ENCODE measurements at regions not wholly inside any gene's neighbourhood (a gene's known extent, or its start where the extent isn't known, plus 50 kb on each side); places are given as distances from the start of the nearest gene placed in this dataset.

GRCh38 chr5:67746103-67746502 lies 469.5 kb upstream of the PIK3R1 start:
- Histone ChIP-seq H3K9me3 (peaks cover 0 to 28% (median 15%) of the 10 kb centered on the region in 11 donors), H3K4me3 (no peak overlapping the region), H3K27me3 (no peaks in the 10 kb centered on the region), H3K4me1 (no peaks in the 10 kb centered on the region), H3K27ac (no peak overlapping the region), H3K36me3 (no peaks in the 10 kb centered on the region)
- WGBS, 2 donors = 83 to 92% methylated on average over 2 of the region's 2 CpGs
- ATAC-seq (no peak), DNase-seq (no peak)
- TF ChIP-seq CTCF (IDR thresholded peaks at IDR 0.05) = no peak
- intact Hi-C loops (cut with DNase I) = no loop called here

GRCh38 chr5:67732921-67733320 lies 482.6 kb upstream of the PIK3R1 start:
- DNase-seq = no peak
- intact Hi-C loops (cut with DNase I) = no loop called here
- TF ChIP-seq CTCF (IDR thresholded peaks at IDR 0.05) = no peak
- Histone ChIP-seq H3K9me3 (peaks cover 0 to 9% (median 0%) of the 10 kb centered on the region in 11 donors), H3K27me3 (no peaks in the 10 kb centered on the region), H3K36me3 (no peaks in the 10 kb centered on the region), H3K27ac (no peak overlapping the region), H3K4me1 (peaks cover 0 to 6% (median 0%) of the 10 kb centered on the region in 9 donors), H3K4me3 (no peak overlapping the region)
- no peak for ATAC-seq
- 77 to 87% methylated on average over 2 of the region's 2 CpGs for WGBS, 2 donors

GRCh38 chr5:67732471-67732870 lies 483.1 kb upstream of the PIK3R1 start:
- Histone ChIP-seq H3K27me3 (no peaks in the 10 kb centered on the region), H3K27ac (no peak overlapping the region), H3K36me3 (no peaks in the 10 kb centered on the region), H3K4me1 (peaks cover 0 to 6% (median 0%) of the 10 kb centered on the region in 9 donors), H3K9me3 (peaks cover 0 to 9% (median 0%) of the 10 kb centered on the region in 11 donors), H3K4me3 (no peak overlapping the region)
- ATAC-seq = no peak
- DNase-seq = no peak
- TF ChIP-seq CTCF (IDR thresholded peaks at IDR 0.05) = no peak
- intact Hi-C loops (cut with DNase I) = no loop called here

DNA sequence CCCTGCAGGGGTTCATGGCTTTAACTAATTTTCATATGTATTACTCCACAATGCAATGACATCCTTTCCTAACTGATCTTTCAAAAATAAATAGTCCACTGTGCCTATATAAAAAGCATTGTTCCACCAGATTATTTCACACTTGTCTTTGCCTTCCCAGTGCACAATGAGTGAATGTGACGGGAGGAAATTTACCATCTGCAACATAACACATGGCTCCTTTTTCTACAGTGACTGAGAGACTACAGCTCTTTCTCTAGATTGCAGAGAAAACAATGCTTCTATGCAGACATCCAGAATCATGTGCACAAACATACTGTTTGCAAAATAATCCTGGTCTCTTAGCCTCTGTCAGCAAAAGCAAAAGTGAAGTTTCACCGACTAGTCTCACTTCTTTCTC lies 483.7 kb upstream of the PIK3R1 start:
- no peak for DNase-seq
- WGBS, 2 donors = 74 to 81% methylated on average over 2 of the region's 2 CpGs
- Histone ChIP-seq H3K4me3 (no peak overlapping the region), H3K27ac (no peak overlapping the region), H3K4me1 (peaks cover 0 to 6% (median 0%) of the 10 kb centered on the region in 9 donors), H3K27me3 (no peaks in the 10 kb centered on the region), H3K9me3 (peaks cover 0 to 9% (median 0%) of the 10 kb centered on the region in 11 donors), H3K36me3 (no peaks in the 10 kb centered on the region)
- TF ChIP-seq CTCF (IDR thresholded peaks at IDR 0.05) = no peak
- ATAC-seq = no peak
- intact Hi-C loops (cut with DNase I) = no loop called here

All from heart right ventricle (tissue), 16 donors.